NCI-H2029 (cell line): ENCODE measurements at regions not wholly inside any gene's neighbourhood (a gene's known extent, or its start where the extent isn't known, plus 50 kb on each side); places are given as distances from the start of the nearest gene placed in this dataset.
"Not testable (repeated sequence)": the region's sequence is repeated elsewhere in the genome, so short reads cannot be mapped to it uniquely, and the experiment has no call there.

ENCODE experiments used
- DNase-seq: peaks from one replicate; lab custom pipeline; 2025; lab: John Stamatoyannopoulos, UW

DNA sequence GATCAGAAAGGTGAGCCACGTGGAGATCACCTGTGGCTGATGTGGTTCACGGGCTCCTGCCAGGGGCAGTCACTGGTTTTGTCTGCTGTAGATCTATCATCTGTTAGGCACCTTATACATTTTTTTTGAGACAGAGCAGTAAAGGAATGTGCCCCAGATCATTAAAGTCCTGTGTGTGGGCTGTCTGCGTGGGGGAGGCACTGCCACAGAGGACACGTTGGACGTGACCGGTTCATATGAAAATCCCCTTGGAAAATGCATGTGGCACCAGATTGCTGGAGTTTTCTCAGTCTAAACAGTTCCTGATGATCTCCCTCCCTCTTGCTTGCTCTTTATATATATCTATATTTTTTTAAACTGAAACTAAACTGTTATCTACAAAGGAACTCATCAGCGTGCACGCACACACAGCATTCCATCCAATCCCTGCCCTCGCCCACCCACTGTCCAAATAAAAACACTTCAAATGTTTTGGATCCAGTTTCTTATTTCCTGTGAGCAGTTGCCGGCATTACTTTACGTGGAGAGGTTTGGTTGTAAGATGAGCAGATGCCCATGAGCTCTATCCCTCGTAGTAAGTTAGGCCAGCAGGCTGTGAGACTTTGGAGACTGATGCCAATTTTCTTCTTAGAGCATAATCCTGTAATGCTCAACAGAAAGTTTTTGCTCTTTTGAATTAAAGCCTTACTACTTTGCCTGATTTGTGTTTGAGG lies 161.6 kb upstream of the EXOC2 start:
- DNase-seq, result no peak

DNA sequence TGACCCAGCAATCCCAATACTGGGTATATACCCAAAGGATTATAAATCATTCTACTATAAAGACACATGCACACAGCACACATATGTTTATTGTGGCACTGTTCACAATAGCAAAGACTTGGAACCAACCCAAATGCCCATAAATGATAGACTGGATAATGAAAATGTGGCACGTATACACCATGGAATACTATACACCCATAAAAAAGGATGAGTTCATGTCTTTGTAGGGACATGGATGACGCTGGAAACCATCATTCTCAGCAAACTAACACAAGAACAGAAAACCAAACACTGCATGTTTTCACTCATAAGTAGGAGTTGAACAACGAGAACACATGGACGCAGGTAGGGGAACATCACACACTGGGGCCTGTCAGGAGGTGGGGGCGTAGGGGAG lies 159.3 kb upstream of the EXOC2 start:
- DNase-seq, result not testable (repeated sequence)

DNA sequence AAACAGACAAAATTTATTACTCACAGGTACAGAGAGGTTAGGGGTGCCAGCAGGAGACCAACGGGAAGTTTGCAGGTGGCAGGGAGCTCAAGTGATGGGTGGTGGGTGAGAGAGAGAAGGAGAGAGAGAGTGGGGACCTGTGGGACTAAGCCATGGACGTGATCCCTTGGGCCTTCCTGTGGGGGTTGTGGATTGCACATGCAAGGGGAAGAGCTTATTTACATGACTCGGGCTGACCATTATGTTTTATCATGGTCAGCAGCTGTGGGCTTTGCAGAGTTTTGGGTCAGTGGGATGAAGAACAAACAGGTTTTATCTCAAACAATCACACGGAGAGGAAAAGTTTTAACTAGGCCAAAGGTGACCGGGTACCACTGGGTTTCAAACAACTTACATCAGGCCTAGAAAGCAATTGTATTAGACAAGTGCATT lies 156.2 kb upstream of the EXOC2 start:
- no peak for DNase-seq

- no peak for DNase-seq
Measured at GRCh38 chr6:845566-845965, 152.6 kb upstream of the EXOC2 start.

DNA sequence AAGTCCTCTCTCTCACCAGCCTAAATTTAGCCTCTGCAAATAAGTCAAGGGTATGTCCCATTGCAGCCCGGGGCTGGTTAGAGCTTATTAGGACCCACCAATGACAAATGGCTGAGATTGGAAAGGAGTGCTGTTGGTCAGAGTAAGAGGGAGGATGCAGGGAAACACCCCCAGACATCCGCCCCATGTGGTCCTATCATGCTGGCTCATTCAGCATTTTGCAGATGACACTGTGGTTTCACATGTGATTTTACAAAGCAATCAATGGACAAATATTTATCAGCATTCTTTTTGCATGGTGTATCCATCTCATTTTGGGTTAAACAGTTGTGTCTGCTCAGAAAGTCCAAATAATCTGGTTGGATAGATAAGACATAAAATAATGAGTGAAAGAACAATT lies 152.2 kb upstream of the EXOC2 start:
- no peak for DNase-seq

DNA sequence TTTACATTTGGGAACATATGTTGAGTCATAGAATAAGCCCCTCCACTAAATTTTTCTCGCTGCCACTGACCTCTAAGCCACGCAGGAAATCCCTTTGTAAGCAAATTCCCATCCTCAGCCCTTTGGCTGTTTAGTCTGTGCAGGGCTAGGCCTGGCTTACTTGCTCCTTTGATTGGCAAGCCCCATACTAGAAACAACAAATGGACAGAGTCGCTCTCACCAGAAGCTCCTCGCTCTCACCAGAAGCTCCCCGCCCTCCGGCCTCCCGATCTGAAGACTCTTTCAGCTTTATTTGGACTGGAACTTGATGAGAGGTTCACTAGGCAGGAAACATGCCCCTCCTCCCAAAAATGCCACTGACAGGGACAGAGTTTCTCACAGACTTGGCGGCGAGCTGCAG lies 149.2 kb upstream of the EXOC2 start:
- no peak for DNase-seq

DNA sequence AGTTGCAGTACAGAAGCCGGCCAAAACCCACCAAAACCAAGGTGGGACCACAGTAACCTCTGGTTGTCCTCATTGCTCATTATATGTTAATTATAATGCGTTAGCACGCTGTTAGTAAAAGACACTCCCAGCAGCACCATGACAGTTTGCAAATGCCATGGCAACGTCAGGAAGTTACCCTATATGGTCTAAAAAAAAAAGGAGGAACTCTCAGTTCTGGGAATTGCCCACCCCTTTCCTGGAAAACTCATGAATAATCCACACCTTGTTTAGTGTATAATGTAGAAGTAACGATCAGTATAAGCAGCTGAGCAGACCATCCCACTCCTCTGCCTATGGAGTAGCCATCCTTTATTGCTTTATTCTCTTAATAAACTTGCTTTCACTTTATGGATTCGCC lies 148.6 kb upstream of the EXOC2 start:
- DNase-seq, result no peak

GRCh38 chr6:839201-839600 lies 146.3 kb upstream of the EXOC2 start:
- no peak for DNase-seq

DNA sequence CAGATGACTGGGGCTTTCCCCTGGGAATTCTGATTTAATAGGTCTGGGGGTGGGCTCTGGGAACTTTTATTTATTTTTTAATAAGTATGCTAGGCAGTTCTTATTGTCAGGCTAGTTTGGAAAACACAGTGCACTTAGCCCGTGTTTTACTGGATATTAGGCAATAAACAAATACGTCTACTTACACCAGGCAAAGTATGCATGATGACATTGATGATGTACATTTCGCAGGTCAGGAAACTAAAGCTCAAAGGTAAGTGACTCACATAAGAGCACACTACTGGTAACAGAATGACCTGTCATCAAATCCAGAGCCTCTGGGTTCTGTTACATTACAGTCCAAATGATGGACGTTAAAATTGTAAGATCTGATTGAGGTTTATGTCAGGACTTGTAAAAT lies 144.4 kb upstream of the EXOC2 start:
- DNase-seq, result no peak

GRCh38 chr6:836276-836853 lies 143.4 kb upstream of the EXOC2 start:
- no peak for DNase-seq

- DNase-seq, result no peak
Measured at GRCh38 chr6:835476-836160, 142.7 kb upstream of the EXOC2 start.

GRCh38 chr6:834866-835265 lies 141.9 kb upstream of the EXOC2 start:
- DNase-seq, result no peak

GRCh38 chr6:834190-834589 lies 141.3 kb upstream of the EXOC2 start:
- DNase-seq, result no peak

- not testable (repeated sequence) for DNase-seq
Measured at GRCh38 chr6:832804-833203, 139.9 kb upstream of the EXOC2 start.

- DNase-seq, result peak; percentile 76
Measured at GRCh38 chr6:830667-831327, 137.9 kb upstream of the EXOC2 start.

DNA sequence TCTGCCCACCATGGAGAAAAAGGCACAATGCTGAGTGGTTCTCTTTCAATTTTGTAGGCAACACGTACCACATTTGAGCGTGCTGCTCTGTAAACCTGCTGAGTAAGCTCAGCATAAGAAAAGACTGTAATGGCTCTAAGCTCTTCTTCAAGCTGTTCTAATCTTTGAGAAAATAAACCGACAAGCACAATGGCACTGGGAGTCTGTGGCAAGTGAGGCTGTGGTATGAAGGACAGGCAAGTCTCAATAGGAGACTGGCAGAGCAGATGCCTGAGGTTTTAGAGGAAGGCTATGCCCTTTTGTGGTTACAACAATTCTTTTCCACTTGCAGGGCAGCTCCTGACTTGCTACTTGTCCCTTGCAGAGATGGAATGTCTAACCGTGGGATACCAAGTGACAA lies 136.7 kb upstream of the EXOC2 start:
- DNase-seq, result no peak

DNA sequence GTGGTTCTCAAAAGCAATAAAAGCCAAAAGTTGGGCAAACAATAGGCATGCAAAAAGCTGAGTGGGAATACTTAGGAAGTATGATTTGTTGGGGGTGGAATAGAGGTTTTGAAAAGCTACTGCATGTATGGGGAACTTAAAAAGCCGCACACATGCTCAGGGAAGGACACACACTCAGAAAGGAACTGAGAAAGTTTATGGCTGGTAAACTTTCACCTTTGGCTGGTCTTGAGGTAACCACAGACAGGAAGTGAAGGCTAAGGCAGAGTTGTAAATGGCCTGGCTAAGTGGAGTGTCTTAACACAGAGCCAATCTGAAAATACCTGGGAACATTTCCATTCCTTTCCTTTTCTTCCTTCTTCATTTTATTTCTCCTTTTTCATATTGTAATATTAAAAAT lies 134.5 kb upstream of the EXOC2 start:
- DNase-seq, result no peak

DNA sequence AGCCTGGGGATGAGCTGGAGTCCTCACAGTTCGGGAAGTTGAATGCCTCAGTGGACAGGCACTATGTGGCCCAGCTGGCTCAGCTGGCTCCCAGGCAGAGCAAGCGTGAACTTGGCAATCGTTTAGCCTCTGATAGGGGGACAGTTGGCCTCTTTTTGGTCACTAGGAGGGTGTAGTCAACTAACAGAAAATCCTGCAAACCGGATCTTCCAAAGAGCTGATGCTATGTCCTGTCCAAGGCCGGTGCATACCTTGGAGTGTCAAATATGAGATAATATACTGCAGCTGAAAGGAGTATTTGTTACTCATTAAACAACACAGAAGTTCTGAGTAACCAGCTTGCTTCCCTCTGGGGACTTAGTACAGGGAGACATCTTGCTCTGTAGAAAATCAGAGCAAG lies 126.2 kb upstream of the EXOC2 start:
- DNase-seq, result no peak

DNA sequence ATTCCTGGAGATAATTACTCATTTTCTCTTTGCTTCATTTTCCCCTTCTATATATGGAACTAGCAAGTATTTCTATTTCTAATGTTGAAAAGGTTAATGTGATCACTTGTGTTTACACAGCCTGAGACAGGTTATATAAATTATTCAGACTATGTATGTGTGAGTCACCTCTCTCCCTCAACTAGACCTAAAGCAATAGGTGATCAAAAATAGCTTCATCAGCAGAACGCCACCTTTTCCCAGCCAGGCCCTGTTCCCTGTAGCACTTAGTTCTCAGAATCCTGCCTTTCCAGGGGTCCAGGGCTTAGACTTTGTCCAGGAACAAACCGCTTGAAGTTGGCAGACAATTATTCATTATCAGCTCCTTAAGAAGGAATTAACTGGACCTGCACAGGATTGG lies 125.3 kb upstream of the EXOC2 start:
- DNase-seq, result no peak

- no peak for DNase-seq
Measured at GRCh38 chr6:816510-817084, 123.7 kb upstream of the EXOC2 start.

- DNase-seq, result no peak
Measured at GRCh38 chr6:815348-815738, 122.4 kb upstream of the EXOC2 start.
